Glomerular endothelial cell (primary cell): ENCODE measurements at regions not wholly inside any gene's neighbourhood (a gene's known extent, or its start where the extent isn't known, plus 50 kb on each side); places are given as distances from the start of the nearest gene placed in this dataset.
"Not testable (repeated sequence)": the region's sequence is repeated elsewhere in the genome, so short reads cannot be mapped to it uniquely, and the experiment has no call there.

ENCODE experiments used
- DNase-seq: peaks from one replicate; pipeline ENCODE4 v3.0.0-alpha.2; 2011; ENCODE audit warnings: low read depth, low spot score; ENCODE audit errors: extremely low read depth

DNA sequence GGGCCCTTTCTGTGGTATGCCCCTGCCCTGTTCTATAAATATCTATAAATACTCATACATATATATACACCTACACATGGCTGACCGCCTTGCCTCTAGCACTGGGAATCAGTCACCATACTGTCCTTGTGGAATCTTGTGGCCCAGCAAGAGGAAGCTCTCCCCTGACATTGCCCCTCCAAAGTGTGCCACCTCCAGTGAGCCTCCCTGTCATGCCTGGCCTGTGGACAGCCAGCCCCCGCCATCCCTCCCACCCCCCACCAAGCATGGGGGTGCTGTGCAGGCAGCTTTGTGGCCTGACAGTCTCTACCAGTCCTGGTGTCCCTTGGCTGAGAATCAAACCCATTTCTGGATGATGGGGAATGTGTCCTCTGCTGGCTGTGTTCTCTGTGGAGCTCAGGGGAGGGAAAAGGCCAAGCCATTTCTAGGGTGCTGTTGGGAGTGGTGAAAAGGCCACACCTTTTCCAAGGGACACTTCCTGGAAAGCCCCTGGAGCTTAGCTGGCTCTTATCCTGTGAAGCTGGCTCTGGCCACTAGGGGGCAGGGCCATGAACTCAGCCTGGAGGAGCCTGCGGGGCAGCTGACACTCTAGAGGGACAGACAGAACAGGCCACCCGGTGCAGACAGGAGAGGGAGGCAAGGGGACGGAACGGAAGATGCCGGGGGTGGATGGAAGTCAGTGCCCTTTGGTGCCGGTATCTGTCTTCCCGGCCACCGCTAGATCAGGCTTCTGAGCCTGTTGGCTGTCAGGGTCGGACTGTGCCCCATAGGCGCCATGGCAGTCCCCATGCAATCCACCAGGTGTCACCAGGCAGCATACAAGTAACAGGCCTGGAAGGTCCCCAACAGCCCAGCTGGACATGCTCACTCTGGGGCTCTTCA, 167.2 kb downstream of the TBC1D2B start:
- peak; percentile 37 for DNase-seq

DNA sequence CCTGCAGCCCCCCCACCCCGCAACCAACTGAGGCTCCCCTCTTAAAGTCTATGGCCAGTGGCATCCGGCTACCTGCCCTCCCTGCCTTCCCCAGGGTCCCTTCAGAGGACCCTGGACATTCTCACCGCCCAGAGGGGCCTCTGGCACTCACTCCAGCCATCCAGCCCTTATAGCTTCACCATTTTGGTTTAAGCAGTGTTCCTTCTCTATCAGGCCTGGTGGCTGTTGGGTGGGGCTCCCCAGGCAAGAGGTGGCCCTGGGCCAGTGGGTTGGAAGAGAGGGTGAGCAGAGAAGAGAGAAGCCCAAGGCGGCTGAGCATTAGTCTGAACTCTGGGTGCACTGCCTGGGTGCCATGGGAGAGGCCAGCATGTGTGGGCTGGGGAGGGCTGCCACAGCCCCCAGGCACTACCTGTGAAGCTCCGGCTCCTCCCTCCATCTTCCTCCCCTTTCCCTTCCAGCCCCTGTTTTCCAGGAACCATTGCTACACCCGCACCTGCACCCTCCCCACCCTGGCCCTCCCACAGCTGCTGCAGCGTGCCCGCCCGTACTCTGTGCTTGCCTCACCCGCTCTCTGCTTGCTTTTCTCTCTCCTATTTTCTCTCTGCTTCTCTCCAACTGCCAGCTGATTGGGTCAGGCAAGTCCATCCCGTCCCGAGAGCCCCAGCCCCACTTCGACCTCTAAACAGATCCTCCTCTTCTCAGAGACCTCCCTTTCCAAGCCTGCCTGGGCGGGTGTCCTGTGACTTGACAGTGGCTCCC, 168.2 kb downstream of the TBC1D2B start:
- DNase-seq: no peak

DNA sequence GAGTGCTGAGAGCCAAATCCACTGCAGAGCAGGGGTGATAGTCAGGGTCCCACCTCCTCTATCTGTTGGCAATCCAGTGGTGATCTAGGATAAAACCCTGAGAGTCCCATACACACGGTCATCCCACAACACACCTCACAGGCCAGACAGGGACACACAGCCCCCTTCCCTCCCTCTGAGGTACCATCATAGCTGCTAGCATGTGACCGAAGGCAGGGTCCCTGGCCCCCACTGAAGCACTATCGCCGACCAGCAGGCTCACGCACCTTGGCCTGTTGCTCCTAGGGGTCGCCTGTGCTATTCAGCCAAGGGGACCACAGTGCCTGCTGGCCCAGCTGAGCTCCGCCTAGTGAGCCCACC, 168.8 kb downstream of the TBC1D2B start:
- DNase-seq: not testable (repeated sequence)

DNA sequence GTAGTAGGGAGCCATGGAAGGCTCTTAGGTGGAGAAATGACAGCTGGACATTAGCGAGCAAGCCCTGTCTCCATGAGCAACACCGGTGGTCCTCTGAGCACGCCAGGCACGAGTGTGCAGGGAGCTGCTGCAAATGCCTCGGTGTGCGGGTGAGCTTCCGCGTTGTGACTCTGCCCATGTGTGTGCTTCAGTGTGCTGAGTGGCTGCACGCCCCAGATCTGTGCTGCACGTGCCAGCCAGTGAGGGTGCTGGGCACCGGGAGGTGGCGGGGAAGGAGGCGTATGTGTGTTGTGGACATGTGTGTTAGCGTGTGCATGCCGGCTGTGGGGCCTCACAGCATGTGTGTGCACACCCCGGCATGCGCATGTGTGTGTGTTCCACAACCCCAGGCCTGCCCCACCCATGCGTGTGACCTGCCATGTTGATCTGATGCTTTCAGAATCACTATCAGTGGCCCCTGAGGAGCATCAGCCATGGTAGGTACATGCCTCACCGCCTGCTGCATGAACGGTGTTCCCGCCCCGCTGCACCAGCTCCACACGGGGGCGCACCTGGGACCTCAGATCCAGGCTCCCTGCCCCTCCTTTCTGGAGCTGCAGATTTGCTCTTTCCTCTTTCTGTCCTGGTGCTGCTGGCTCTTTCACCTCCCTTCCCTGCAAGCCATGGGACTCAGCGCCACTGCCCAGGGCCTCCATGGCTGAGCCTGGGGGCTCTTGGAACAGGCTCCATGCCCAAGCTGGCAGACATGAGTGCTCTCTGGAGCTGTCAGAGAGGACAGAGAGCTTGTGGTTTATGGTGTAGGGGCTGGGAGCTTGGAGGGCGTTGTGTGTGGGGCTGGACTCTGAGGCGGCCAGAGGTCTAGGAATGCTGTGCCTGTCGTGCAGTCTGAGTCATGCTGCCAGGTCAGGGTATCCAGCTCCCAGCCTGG, 169.4 kb downstream of the TBC1D2B start:
- DNase-seq: no peak

DNA sequence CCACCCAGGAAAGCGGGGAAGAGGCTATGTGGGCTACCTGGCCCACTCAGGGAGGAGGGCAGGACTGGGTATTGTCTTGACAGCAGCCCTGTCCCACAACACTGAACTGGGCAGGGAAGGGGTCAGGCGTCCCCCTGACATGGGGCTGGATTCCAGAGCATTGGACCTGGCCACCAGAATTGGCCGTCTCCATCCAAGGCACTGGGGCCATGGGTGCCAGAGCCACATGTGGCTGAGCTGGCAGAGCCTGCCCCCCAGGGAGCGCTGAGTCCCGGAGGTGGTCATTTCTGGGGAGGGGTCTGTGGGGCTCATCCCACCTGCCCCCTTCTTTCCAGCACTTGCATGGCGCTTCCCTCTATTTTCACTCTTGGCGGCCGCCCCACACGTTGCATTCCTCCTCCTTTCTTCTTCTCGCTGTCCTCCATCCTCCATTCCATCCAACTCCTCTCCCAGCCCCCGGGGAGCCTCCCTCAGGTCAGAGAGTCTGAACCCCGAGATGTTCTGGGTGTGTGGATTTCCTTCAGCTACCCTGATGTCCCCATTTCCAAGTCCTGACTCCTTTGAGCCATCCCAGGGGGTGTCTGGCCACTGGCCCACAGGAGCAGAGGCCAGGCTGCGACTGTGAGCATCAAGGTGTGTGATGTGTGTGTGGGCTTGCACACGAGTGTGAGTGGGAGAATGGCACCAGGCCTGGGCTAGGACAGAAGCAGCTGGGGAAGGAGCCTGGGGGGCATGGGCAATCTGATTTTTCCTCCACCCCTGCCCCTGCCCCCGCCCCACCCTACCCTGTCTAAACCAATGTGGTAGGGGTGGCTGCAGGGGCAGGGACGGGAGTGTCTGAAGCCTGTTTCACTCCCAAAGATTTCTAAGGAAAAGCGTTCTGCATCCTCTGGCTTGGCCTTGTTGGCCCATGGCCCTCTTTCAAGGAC, 171.2 kb downstream of the TBC1D2B start:
- not testable (repeated sequence) for DNase-seq

DNA sequence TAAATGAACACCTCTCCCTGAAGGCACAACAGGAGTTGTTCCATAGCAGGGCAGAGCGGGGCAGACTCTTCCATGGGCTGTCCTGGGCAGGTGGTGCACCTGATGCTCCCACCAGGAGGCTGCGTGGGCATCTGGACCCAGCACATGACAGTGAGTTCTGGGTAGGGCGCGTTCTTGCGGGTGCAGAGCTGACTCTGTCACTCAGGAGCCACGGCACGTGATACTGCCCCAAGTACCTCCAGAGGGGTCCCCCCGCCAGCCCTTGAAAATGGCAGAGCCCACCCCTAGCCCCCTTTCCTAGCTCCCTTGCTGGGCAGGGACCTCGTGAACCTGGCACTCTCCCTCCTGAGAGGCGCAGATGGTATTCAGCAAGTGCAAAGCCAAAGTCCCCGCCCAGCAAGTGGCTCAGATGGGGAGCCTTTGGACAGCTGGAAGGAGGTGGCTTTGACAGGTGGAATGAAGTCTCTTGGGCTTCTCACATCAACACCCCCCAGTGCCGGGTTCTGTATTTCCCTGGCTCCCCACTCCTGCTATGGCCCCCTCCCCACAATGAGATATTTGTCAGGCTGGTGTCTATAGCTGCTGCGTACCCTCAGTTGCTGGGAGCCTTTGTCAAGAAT, 172.1 kb downstream of the TBC1D2B start:
- DNase-seq: no peak

DNA sequence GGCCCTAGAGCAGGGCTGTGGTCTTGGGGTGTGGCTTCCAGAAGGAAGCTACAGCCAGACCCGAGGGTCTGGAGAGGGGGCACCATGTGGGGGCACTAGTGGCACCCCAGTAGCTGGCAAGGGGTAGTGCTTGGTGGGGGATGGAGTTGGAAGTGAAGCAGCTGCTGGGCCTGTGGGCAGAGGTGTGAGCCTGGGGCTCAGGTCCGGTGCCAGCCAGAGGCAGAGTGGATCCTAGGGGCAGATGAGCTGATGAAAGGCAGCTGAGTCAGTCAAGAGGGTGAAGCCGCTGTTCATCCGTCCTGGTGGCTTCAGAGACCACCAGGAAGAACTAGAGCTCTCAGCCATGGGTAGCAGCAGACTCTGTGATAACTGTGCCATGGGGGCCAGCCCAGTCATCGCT, 172.6 kb downstream of the TBC1D2B start:
- DNase-seq: no peak

DNA sequence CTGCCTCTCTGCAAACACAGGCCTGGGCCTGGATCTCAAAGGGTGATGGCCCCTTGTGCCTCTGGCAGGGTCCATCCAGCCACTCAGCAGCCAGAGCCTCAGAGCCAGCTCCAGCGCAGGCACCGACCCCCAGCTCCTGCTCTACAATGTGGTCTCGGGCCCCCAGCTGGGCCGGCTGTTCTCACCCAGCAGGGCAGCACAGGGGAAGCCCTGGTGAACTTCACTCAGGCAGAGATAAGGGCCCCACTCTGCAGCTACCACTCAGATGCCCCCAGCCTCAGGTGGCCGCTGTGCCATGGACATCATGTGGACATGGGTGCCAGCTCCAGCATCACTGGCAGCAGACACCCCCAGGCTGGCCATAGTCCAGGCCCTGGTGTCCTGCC, 173.1 kb downstream of the TBC1D2B start:
- no peak for DNase-seq

DNA sequence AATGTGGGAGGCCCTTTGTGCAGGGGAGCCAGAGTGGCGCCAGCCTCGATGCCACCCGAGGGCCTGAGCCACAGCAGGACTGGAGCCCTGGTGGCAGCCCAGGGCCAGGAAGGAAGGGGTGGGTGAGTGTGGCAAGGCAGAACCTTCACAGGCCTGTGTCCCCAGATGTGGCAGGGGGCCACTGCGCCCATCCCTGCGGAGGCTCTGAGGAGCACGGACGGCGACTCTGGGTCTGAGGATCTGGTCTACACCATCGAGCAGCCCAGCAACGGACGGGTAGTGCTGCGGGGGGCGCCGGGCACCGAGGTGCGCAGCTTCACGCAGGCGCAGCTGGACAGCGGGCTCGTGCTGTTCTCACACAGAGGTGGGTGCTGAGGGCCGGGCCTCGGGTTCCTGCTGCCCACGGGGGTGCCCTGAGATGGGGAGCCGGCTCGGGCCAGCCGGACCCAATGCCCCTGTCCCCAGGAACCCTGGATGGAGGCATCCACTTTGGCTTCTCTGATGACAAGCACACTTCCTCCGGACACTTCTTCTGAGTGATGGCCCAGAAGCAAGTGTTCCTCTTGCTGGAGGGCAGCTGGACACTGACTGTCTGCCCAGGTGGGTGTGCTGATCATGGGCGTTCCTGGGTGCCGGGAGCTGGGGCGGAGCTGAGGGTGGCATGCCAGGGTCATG, 173.6 kb downstream of the TBC1D2B start:
- not testable (repeated sequence) for DNase-seq

DNA sequence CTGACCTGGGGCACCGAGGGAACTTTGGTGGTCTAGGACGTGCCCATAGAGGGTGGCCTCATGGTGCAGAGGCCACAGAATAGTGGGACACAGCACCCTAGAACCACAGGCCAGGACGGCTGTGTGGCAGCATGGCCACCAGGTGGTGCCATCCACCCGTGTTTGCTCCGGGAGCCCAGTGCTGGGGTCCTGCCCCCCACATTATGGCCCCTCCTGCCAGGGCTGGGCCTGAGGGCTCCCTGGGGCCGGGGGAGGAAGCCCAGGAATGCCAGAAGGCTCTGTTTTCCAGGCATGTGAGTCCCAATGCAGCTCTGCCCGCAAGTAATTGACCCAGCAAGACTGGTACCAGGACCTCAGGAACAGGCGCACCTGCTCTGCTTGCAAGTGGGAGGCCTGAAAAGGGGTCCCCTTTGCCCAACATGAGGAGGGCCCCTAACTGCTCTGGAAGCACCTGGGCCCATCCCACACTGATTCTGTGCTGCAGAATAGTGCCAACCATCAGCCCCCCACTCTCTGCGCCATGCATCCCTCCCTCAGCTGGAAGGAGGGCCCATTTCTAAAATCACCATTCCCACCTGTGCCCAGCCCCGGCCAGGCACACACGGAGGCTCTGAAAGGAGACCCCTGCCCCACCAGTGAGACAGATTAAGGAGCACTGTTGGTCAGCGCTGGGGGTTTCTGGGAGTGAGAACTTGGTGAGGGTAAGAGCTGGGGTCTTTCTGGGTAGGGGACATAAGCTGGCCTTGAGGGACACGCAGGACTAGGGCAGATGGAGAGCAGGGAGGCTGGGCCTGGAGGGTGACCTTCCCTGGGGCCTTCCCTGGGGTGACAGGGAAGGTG, 174.4 kb downstream of the TBC1D2B start:
- DNase-seq: not testable (repeated sequence)

DNA sequence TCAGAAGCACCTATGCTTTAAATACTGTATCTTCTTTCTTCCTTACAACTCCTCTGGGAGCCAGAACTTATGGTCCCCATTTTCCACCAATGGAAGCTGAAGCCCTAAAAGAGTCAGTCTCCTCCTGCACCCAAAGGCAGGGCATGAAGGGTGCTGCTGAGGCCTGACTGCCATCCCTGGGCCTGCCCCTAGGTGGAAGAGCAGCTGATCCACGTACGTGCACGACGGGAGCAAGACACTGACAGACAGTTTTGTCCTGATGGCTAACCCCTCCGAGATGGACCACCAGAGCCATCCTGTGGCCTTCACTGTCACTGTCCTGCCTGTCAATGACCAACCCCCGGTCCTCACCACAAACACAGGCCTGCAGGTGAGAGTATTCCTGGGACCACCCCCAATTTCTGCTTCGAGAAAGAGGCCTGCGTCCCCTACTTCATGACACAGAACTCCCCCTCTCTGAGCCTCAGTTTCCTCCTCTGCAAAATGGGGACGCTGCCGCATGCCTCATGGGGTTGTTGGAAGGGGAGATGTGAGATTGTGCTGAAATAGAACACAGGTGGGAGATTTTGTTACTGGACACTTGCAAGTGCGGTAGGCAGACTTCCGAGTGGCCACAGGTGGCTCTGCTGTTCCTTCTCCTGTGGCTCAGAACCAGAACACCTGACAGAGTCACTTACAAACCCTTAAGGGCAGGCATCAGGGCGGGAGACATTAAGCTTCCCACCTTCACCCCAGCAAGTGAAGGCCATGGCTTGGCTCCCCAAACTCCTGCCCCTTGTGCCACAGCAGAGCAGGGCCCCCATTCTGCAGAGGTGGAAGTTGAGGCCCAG, 175.4 kb downstream of the TBC1D2B start:
- DNase-seq: no peak

DNA sequence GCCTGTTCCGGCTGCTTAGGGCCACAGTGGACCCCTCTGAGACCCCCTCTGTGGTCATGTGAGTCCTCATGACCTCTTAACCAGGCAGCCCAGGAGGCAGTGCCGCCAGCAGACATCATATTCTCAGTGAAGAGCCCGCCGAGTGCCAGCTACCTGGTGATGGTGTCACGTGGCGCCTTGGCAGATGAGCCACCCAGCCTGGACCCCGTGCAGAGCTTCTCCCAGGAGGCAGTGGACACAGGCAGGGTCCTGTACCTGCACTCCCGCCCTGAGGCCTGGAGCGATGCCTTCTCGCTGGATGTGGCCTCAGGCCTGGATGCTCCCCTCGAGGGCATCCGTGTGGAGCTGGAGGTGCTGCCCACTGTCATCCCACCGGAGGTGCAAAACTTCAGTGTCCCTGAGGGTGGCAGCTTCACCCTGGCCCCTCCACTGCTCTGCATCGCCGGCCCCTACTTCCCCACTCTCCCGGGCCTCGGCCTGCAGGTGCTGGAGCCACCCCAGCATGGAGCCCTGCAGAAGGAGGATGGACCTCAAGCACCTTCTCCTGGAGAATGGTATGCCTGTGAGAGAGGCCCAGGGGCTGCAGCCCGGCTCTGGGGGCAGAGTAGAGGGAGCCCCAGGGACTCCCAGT, 176.1 kb downstream of the TBC1D2B start:
- DNase-seq: no peak

DNA sequence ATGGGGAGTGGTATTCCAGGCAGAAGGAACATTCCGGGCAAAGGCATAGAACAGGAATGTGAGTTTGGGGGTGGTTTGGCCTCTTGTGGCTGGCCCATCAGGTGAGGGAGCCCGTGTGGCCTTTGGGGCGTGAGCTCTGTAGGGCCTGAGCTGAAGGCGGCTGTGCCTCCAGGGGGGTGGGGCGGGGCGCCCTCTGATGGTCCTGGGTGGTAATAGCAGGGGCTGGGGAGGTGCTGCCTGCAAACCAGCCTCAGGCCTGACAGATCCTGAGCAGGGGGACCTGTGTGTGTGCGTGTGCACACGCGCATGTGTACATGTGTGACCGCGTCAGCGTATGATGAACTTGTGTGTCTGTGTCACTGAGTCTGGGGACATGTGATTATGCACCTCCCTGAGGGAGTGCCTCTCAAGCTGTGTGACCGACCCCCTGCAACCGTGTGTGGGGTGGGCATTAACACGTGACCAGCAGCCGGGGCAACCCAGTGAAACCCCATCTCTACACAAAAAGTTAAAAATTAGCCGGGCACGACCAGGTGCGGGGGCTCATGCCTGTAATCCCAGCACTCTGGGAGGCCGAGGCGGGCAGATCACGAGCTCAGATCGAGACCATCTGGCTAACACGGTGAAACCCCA, 177.1 kb downstream of the TBC1D2B start:
- DNase-seq: not testable (repeated sequence)

DNA sequence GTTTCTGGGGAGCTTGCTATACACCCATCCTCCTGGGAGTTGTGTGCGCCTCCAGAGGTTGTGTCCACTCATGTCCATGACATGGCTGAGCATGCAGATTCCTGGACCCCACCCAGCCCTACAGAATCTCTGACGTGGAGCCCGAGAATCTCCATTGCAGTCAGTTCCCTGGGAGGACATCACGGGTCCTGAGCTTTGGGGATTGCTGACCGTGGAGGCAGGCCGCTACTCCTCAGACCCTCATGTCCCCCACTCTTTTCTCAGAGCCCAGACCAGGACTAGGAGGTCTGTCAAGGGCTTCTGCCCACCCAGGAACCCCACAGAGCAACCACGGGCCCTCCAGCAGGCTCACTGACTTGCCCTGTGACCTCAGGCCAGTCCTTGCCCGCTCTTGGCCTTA, 177.7 kb downstream of the TBC1D2B start:
- DNase-seq: not testable (repeated sequence)

DNA sequence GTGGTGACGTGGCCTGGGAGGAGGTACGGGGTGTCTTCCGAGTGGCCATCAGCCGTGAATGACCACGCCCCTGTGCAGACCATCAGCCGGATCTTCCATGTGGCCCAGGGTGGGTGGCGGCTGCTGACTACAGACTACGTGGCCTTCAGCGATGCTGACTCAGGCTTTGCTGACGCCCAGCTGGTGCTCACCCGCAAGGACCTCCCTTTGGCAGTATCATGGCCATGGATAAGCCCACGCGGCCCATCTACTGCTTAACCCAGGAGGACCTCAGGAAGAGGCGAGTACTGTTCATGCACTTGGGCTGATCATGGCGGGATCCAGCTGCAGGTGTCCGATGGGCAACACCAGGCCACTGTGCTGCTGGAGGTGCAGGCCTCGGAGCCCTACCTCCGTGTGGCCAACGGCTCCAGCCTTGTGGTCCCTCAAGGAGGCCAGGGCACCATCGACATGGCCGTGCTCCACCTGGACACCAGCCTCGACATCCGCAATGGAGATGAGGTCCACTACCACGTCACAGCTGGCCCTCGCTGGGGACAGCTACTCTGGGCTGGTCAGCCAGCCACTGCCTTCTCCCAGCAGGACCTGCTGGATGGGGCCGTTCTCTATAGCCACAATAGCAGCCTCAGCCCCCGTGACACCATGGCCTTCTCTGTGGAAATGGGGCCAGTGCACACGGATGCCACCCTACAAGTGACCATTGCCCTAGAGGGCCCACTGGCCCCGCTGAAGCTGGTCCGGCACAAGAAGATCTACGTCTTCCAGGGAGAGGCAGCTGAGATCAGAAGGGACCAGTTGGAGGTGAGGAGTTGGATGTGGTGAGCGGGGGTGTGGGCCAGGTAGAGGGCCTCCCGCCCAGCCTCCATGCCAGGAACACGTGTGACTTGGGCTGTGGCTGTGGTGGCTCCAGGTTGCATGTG, 178.4 kb downstream of the TBC1D2B start:
- DNase-seq: no peak
